NB4 (cell line): ENCODE measurements at regions not wholly inside any gene's neighbourhood (a gene's known extent, or its start where the extent isn't known, plus 50 kb on each side); places are given as distances from the start of the nearest gene placed in this dataset.

Experiments used
- POLR2A ChIP-seq: IDR thresholded peaks from 2 replicates; pipeline ENCODE4 v1.6.1; 2011; ENCODE audit warnings: mild to moderate bottlenecking; ENCODE audit not compliant: insufficient read length; ENCODE audit errors: extremely low read depth
- TF ChIP-seq, protein P1 (sequence below): IDR thresholded peaks from one replicate; pipeline ENCODE4 v1.5.1; 2012; ENCODE audit warnings: low read depth, low read length

DNA sequence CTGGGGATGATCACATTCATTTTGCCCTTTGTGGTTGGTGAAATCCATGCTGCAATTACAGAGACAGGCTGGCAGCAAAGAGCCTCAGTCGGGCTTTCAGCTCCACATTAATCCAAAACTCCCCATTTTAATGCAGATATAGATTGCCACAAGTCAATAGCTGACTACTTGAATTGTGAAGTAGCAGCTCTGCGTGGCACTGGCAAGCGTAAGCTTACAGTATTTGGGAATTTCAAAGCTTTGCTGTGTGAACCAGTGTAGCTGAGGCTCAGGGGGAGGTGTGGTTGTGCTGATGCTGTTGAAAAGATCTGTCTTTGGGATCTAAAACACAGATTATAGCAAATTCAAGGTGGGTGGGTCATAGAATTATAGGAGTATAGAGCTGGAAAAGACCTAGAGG lies 290.3 kb upstream of the ONECUT1 start:
- TF ChIP-seq, protein P1, sequence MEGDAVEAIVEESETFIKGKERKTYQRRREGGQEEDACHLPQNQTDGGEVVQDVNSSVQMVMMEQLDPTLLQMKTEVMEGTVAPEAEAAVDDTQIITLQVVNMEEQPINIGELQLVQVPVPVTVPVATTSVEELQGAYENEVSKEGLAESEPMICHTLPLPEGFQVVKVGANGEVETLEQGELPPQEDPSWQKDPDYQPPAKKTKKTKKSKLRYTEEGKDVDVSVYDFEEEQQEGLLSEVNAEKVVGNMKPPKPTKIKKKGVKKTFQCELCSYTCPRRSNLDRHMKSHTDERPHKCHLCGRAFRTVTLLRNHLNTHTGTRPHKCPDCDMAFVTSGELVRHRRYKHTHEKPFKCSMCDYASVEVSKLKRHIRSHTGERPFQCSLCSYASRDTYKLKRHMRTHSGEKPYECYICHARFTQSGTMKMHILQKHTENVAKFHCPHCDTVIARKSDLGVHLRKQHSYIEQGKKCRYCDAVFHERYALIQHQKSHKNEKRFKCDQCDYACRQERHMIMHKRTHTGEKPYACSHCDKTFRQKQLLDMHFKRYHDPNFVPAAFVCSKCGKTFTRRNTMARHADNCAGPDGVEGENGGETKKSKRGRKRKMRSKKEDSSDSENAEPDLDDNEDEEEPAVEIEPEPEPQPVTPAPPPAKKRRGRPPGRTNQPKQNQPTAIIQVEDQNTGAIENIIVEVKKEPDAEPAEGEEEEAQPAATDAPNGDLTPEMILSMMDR, result no peak
- TF ChIP-seq POLR2A, result no peak
